Calu3 (cell line): ENCODE measurements at regions not wholly inside any gene's neighbourhood (a gene's known extent, or its start where the extent isn't known, plus 50 kb on each side); places are given as distances from the start of the nearest gene placed in this dataset.

Experiments used
- BruUV-seq: library from RNA; stranded (reverse); fragments of 400-500 nt; replicated peaks from 2 replicates; lab custom pipeline; 2021; lab: Mats Ljungman, UMichigan
- CTCF ChIA-PET: fragments of 300-600 bp; sonication (Branson Sonifier 250); formaldehyde crosslinking; loops from one replicate; lab custom pipeline; 2022; ENCODE audit warnings: antibody characterized with exemption; lab: Charles Lee
- DNase-seq: peaks from one replicate; pipeline ENCODE4 v3.0.0; 2022
- H3K27ac Mint-ChIP-seq: one replicate; pipeline ENCODE4 v1.8.0; 2022; ENCODE audit warnings: mixed read lengths; ENCODE audit not compliant: unreplicated experiment
- H3K27me3 Mint-ChIP-seq: one replicate; pipeline ENCODE4 v1.8.0; 2022; ENCODE audit warnings: mixed read lengths; ENCODE audit not compliant: unreplicated experiment
- H3K36me3 Mint-ChIP-seq: one replicate; pipeline ENCODE4 v1.8.0; 2022; ENCODE audit warnings: mild to moderate bottlenecking, moderate library complexity, mixed read lengths; ENCODE audit not compliant: insufficient read depth, unreplicated experiment
- H3K4me1 Mint-ChIP-seq: one replicate; pipeline ENCODE4 v1.8.0; 2022; ENCODE audit warnings: mild to moderate bottlenecking, low read depth, mixed read lengths; ENCODE audit not compliant: unreplicated experiment
- H3K4me3 Mint-ChIP-seq: one replicate; pipeline ENCODE4 v1.8.0; 2022; ENCODE audit warnings: mild to moderate bottlenecking, low read depth, moderate library complexity, mixed read lengths; ENCODE audit not compliant: unreplicated experiment
- H3K9me3 Mint-ChIP-seq: one replicate; pipeline ENCODE4 v1.8.0; 2022; ENCODE audit warnings: low read depth, mixed read lengths; ENCODE audit not compliant: unreplicated experiment
- intact Hi-C: fragments of 100-400 bp; cut with micrococcal nuclease; formaldehyde crosslinking; loops from one replicate; pipeline ENCODE4 v1.10.0; 2022; ENCODE audit not compliant: unreplicated experiment
- TF ChIP-seq, protein P1 (sequence below): fragments of 200-600 bp; IDR thresholded peaks from one replicate; pipeline ENCODE4 v1.8.0; 2022; ENCODE audit warnings: antibody characterized with exemption; ENCODE audit not compliant: unreplicated experiment

DNA sequence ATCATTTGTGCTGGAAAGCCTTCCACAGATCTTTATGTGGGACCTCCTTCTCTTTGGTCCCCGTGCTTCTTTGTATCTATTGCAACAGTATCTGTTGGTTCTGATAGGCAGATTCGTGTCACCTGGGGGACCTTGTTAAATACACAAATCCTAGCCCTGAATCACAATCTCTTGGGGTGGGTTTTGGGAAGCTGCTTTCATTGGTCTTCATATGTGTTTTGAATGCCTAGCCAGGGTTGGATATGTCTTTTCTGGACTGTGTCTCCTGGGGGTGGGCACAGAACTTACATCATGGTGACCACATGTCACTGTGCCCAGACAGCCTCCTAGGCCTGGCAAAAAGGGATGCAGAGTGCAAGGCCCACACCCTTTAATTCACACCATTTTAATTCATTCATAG, 81.0 kb upstream of the HNF1B start:
- CTCF ChIA-PET: interaction anchor here (0.6 to 3.3 kb wide), 4 partner anchors 10 to 277 kb away, joined by 3 to 25 read pairs (median 7); no protein-coding TSS in a partner anchor
- H3K27me3 Mint-ChIP-seq: peaks cover 19% of the 10 kb centered on the region
- no peak overlapping the region for H3K4me3 Mint-ChIP-seq
- H3K27ac Mint-ChIP-seq: no peak overlapping the region
- no TSS peak for BruUV-seq
- H3K9me3 Mint-ChIP-seq: peaks cover 2% of the 10 kb centered on the region
- H3K4me1 Mint-ChIP-seq: peaks cover 25% of the 10 kb centered on the region
- no peak for DNase-seq
- intact Hi-C loops: no loop called here
- H3K36me3 Mint-ChIP-seq: no peaks in the 10 kb centered on the region
- TF ChIP-seq, protein P1, sequence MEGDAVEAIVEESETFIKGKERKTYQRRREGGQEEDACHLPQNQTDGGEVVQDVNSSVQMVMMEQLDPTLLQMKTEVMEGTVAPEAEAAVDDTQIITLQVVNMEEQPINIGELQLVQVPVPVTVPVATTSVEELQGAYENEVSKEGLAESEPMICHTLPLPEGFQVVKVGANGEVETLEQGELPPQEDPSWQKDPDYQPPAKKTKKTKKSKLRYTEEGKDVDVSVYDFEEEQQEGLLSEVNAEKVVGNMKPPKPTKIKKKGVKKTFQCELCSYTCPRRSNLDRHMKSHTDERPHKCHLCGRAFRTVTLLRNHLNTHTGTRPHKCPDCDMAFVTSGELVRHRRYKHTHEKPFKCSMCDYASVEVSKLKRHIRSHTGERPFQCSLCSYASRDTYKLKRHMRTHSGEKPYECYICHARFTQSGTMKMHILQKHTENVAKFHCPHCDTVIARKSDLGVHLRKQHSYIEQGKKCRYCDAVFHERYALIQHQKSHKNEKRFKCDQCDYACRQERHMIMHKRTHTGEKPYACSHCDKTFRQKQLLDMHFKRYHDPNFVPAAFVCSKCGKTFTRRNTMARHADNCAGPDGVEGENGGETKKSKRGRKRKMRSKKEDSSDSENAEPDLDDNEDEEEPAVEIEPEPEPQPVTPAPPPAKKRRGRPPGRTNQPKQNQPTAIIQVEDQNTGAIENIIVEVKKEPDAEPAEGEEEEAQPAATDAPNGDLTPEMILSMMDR: no peak

DNA sequence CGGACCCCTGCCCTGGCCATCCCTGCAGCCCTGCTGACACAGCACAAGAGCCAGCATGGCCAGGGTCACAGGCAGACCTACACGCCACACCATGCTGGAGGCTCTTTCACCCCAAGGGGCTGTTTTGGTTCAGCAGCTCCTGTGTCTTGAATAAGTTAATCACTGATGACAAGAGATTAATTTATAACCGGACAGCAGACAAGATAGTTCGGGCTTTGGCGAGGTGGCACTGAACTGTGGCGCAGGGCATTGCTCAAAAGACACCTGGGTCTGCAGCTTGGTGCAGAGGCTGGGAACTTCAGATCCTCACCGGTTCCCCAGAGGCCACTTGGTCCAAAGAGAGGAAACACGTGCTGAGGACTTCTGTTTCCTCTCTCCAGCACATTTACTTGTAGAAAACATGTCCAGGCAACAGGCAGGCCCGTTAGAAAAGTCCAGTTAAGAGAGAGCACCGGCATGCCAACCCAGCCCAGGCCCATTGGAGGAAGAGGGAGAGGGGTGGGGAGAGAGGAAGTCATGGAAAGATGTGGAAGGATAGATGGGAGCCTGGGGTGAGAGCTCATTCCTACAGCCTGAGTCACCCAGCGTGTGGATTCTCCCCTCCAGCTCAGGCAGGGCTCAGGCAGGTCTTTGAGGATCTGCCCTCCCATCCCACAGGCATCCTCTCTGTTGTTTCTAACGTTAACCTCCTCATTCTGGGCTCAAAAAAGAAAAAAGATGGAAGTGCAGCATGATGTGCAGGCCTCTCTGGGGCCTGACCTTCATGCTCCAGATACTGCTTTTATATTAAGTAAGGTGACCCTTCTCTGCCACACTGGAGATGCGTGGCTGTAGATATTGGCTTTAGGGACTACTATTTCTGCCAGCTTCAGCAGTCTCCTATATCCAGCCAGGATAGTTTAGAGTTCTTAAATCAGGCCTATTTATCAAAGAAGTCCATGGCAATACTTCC, 80.0 kb upstream of the HNF1B start:
- BruUV-seq: no TSS peak
- TF ChIP-seq, protein P1: no peak
- DNase-seq: peak; percentile 76
- Mint-ChIP-seq H3K9me3 (peaks cover 2% of the 10 kb centered on the region), H3K4me1 (peaks cover 25% of the 10 kb centered on the region), H3K27ac (no peak overlapping the region), H3K4me3 (no peak overlapping the region), H3K36me3 (no peaks in the 10 kb centered on the region), H3K27me3 (peaks cover 14% of the 10 kb centered on the region)
- intact Hi-C loops: no loop called here
- CTCF ChIA-PET: interaction anchor here (0.7 to 3.3 kb wide), 7 partner anchors 9 to 290 kb away, joined by 3 to 25 read pairs (median 3); partner anchors contain the start of gene HNF1B

DNA sequence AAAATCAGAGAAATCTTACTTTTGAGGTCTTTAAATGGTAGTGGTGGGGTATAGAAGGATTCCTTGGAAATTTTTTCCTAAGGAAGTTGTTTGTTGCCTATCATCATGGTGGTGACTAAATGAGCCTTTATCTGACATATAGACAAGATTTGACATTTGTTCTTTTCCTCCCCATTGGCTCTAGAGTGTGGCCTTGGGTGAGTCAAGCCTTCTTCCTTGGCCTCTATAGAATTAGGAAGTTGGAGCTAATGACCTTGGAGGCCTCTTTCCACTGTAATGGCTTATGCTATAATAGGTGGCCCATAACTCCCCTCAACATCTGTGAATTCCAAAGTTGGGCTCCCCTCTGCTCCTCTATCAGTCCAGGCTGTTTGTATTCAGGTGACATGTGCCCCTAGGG, 79.1 kb upstream of the HNF1B start:
- TF ChIP-seq, protein P1: no peak
- CTCF ChIA-PET: interaction anchor here (1.0 to 3.3 kb wide), 3 partner anchors 8 to 13 kb away, joined by 3 to 25 read pairs (median 9); no protein-coding TSS in a partner anchor
- no peak overlapping the region for H3K27ac Mint-ChIP-seq
- BruUV-seq: no TSS peak
- H3K36me3 Mint-ChIP-seq: no peaks in the 10 kb centered on the region
- peaks cover 2% of the 10 kb centered on the region for H3K9me3 Mint-ChIP-seq
- intact Hi-C loops: no loop called here
- no peak for DNase-seq
- H3K4me1 Mint-ChIP-seq: peaks cover 27% of the 10 kb centered on the region
- H3K27me3 Mint-ChIP-seq: peaks cover 11% of the 10 kb centered on the region
- H3K4me3 Mint-ChIP-seq: no peak overlapping the region

DNA sequence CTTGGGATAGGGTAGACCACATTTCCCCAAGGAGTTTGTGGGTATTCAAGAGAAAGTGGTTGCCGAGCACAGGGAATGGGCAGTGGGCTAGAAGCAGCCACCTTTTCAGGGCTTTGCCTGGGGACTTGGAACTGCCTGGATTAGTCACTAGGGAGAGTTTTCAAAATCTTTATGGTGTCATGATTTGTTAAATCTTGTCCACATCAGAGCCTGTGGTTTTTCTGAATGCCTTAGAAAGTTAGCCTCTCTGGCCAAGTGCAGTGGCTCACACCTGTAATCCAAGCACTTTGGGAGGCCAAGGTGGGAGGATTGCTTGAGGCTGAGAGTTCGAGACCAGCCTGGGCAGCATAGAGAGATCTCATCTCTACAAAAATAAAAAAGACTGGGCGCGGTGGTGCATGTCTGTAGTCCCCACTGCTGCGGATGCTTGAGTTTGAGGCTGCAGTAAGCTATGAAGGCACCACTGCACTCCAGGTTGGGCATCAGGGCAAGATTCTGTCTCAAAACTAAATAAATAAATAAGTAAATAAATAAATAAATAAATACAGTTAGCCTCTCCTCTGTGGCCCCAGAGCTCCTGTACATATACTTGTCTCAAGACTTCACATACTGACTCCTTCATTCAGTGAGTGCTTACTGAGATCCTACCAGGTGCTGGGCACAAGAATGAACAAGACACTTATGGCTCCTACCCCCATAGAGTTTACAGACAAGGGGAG, 76.3 kb upstream of the HNF1B start:
- peaks cover 2% of the 10 kb centered on the region for H3K9me3 Mint-ChIP-seq
- H3K4me1 Mint-ChIP-seq: peaks cover 27% of the 10 kb centered on the region
- no peaks in the 10 kb centered on the region for H3K27me3 Mint-ChIP-seq
- TF ChIP-seq, protein P1: no peak
- H3K36me3 Mint-ChIP-seq: no peaks in the 10 kb centered on the region
- no peak for DNase-seq
- CTCF ChIA-PET: interaction anchor here (0.6 kb wide), 2 partner anchors 298 to 702 kb away, joined by 5 read pairs; no protein-coding TSS in a partner anchor
- no TSS peak for BruUV-seq
- intact Hi-C loops: no loop called here
- H3K4me3 Mint-ChIP-seq: no peak overlapping the region
- no peak overlapping the region for H3K27ac Mint-ChIP-seq
